Fibroblast of lung (primary cell): ENCODE measurements at regions not wholly inside any gene's neighbourhood (a gene's known extent, or its start where the extent isn't known, plus 50 kb on each side); places are given as distances from the start of the nearest gene placed in this dataset.

ENCODE experiments used
- EZH2 ChIP-seq: IDR thresholded peaks from 2 replicates; pipeline ENCODE4 v1.5.1; 2012; ENCODE audit warnings: low read length, control low read depth, mild to moderate bottlenecking; ENCODE audit errors: missing control alignments
- TF ChIP-seq, protein P1 (sequence below), 2 donors: IDR thresholded peaks in 1 of 2; conservative IDR thresholded peaks in 1 of 2; 1 replicate in 1 of 2; 2 replicates in 1 of 2; pipeline ENCODE4 v1.5.1; 2011 to 2012; ENCODE audit warnings: low read length in 2 of 2, control low read depth in 1 of 2, inconsistent platforms in 1 of 2, low read depth in 1 of 2, mild to moderate bottlenecking in 1 of 2

DNA sequence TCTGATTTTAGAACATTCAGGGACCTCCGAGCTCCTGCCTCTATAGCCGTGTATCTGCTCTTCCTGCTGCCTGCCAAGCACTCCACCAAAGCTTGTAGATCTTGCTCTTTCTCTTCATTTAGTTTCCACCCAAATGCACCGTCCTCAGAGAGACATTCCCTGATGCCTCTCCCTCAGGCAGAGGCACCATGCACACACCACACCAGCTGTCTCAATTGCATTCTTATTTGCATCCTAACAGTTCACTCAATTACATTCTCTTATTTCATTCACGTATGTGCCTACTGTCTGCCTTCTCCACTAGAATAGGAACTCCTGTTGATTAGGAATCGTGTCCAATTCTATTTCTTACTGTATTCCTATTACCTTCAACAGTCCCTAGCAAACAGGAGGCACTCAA, 845.4 kb upstream of the TMEM132C start:
- TF ChIP-seq, protein P1, sequence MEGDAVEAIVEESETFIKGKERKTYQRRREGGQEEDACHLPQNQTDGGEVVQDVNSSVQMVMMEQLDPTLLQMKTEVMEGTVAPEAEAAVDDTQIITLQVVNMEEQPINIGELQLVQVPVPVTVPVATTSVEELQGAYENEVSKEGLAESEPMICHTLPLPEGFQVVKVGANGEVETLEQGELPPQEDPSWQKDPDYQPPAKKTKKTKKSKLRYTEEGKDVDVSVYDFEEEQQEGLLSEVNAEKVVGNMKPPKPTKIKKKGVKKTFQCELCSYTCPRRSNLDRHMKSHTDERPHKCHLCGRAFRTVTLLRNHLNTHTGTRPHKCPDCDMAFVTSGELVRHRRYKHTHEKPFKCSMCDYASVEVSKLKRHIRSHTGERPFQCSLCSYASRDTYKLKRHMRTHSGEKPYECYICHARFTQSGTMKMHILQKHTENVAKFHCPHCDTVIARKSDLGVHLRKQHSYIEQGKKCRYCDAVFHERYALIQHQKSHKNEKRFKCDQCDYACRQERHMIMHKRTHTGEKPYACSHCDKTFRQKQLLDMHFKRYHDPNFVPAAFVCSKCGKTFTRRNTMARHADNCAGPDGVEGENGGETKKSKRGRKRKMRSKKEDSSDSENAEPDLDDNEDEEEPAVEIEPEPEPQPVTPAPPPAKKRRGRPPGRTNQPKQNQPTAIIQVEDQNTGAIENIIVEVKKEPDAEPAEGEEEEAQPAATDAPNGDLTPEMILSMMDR (conservative IDR thresholded peaks at IDR 0.05 in 1 of 2, IDR thresholded peaks at IDR 0.05 in 1 of 2; ENCODE audit: low read depth in 1 of 2, low read length in 2 of 2) = no peak
- TF ChIP-seq EZH2 = no peak
